Fibroblast of the aortic adventitia (primary cell): ENCODE measurements at regions not wholly inside any gene's neighbourhood (a gene's known extent, or its start where the extent isn't known, plus 50 kb on each side); places are given as distances from the start of the nearest gene placed in this dataset.

Source experiments
- DNase-seq: peaks from one replicate; pipeline ENCODE4 v3.0.0-alpha.2; 2010; ENCODE audit warnings: low read depth
- H3K4me3 ChIP-seq: 2 replicates; pipeline ENCODE4 v1.5.1; 2011; ENCODE audit warnings: low read depth, mild to moderate bottlenecking, control low read depth, low read length, moderate library complexity
- CTCF ChIP-seq: IDR thresholded peaks from 2 replicates; pipeline ENCODE4 v1.5.1; 2011; ENCODE audit warnings: mild to moderate bottlenecking, low read length, control low read depth, inconsistent platforms; ENCODE audit not compliant: insufficient read depth

- no peak overlapping the region for H3K4me3 ChIP-seq
- TF ChIP-seq CTCF = no peak
- no peak for DNase-seq
These were observed 143.4 kb upstream of the KLF14 start for GRCh38 chr7:130877236-130877990.

- no peak overlapping the region for H3K4me3 ChIP-seq
- no peak for DNase-seq
- TF ChIP-seq CTCF = no peak
These were observed 143.9 kb upstream of the KLF14 start for GRCh38 chr7:130877991-130878305.

- DNase-seq = no peak
- no peak overlapping the region for H3K4me3 ChIP-seq
- no peak for TF ChIP-seq CTCF
These were observed 144.8 kb upstream of the KLF14 start for GRCh38 chr7:130878785-130879184.

GRCh38 chr7:130879191-130879590 lies 145.2 kb upstream of the KLF14 start:
- no peak for DNase-seq
- no peak overlapping the region for H3K4me3 ChIP-seq
- TF ChIP-seq CTCF = no peak

- no peak for DNase-seq
- no peak for TF ChIP-seq CTCF
These were observed 146.7 kb upstream of the KLF14 start for GRCh38 chr7:130880668-130881067.

GRCh38 chr7:130881091-130881798 lies 147.2 kb upstream of the KLF14 start:
- TF ChIP-seq CTCF = no peak
- no peak for DNase-seq
- H3K4me3 ChIP-seq = no peak overlapping the region

More at GRCh38 chr7:130880668-130881067, 146.7 kb upstream of the KLF14 start:
- no peak overlapping the region for H3K4me3 ChIP-seq
